ENCODE measurements at regions not wholly inside any gene's neighbourhood (a gene's known extent, or its start where the extent isn't known, plus 50 kb on each side); places are given as distances from the start of the nearest gene placed in this dataset.

GRCh38 chr5:162837155-162837554 is 600.2 kb upstream of the CCNG1 start:
- Histone ChIP-seq H3K4ac (ENCODE audit: low read depth in 1 of 2, low read length in 2 of 2) (no peak overlapping the region), H3K9me3 (ENCODE audit: control insufficient read depth, low read length) (peaks cover 7% of the 10 kb centered on the region), H2BK15ac (ENCODE audit: low read depth, poor library complexity, severe bottlenecking) (no peak overlapping the region), H4K8ac (ENCODE audit: low read length) (no peak overlapping the region), H3K27me3 (ENCODE audit: control insufficient read depth in 1 of 2, insufficient read depth in 1 of 2, low read length in 2 of 2) (no peaks in the 10 kb centered on the region), H3K4me2 (ENCODE audit: low read length, poor library complexity, severe bottlenecking) (no peak overlapping the region), H3K23ac (ENCODE audit: low read length in 2 of 2) (no peak overlapping the region), H2AFZ (ENCODE audit: low read depth, low read length) (no peak overlapping the region), H2BK5ac (ENCODE audit: low read depth, low read length, poor library complexity, severe bottlenecking) (no peak overlapping the region), H3K4me1 (ENCODE audit: control insufficient read depth, insufficient read depth, low read depth, low read length) (no peaks in the 10 kb centered on the region), H3K14ac (ENCODE audit: low read length in 2 of 2) (no peak overlapping the region), H3K36me3 (ENCODE audit: control insufficient read depth in 1 of 2, insufficient read depth in 2 of 2, low read depth in 1 of 2, low read length in 2 of 2) (no peaks in the 10 kb centered on the region), H3K79me1 (replicated peaks; ENCODE audit: low read length, poor library complexity, severe bottlenecking) (no peaks in the 10 kb centered on the region), H2BK120ac (ENCODE audit: low read depth, low read length) (no peak overlapping the region), H2BK12ac (ENCODE audit: low read length in 2 of 2) (no peak overlapping the region), H3K9ac (ENCODE audit: low read length) (no peak overlapping the region), H4K91ac (ENCODE audit: low read length) (no peak overlapping the region), H3K4me3 (ENCODE audit: insufficient read depth in 1 of 2, low read depth in 1 of 2, low read length in 2 of 2) (no peak overlapping the region), H3K18ac (ENCODE audit: low read depth in 1 of 2, low read length in 2 of 2) (no peak overlapping the region), H2AK5ac (ENCODE audit: low read length, severe bottlenecking) (no peak overlapping the region), H3K27ac (ENCODE audit: low read length, poor library complexity, severe bottlenecking) (no peak overlapping the region)
- DNase-seq: no peak
- WGBS: 71% methylated on average over 1 of the region's 1 CpG

GRCh38 chr5:162842727-162843126 is 594.7 kb upstream of the CCNG1 start:
- no peak overlapping the region for H2BK120ac ChIP-seq (ENCODE audit: low read depth, low read length)
- no peaks in the 10 kb centered on the region for H3K79me1 ChIP-seq (replicated peaks; ENCODE audit: low read length, poor library complexity, severe bottlenecking)
- no peak for DNase-seq
- no peak overlapping the region for H3K9ac ChIP-seq (ENCODE audit: low read length)
- WGBS: 87% methylated on average over 2 of the region's 2 CpGs
- H3K4me3 ChIP-seq (ENCODE audit: insufficient read depth in 1 of 2, low read depth in 1 of 2, low read length in 2 of 2): no peak overlapping the region
- no peak overlapping the region for H3K4me2 ChIP-seq (ENCODE audit: low read length, poor library complexity, severe bottlenecking)
- H3K23ac ChIP-seq (ENCODE audit: low read length in 2 of 2): no peak overlapping the region
- no peak overlapping the region for H3K14ac ChIP-seq (ENCODE audit: low read length in 2 of 2)
- H2BK15ac ChIP-seq (ENCODE audit: low read depth, poor library complexity, severe bottlenecking): no peak overlapping the region
- no peaks in the 10 kb centered on the region for H3K27me3 ChIP-seq (ENCODE audit: control insufficient read depth in 1 of 2, insufficient read depth in 1 of 2, low read length in 2 of 2)
- H2AK5ac ChIP-seq (ENCODE audit: low read length, severe bottlenecking): no peak overlapping the region
- H2AFZ ChIP-seq (ENCODE audit: low read depth, low read length): no peak overlapping the region
- H4K8ac ChIP-seq (ENCODE audit: low read length): no peak overlapping the region
- no peak overlapping the region for H3K27ac ChIP-seq (ENCODE audit: low read length, poor library complexity, severe bottlenecking)
- H4K91ac ChIP-seq (ENCODE audit: low read length): no peak overlapping the region
- H3K4ac ChIP-seq (ENCODE audit: low read depth in 1 of 2, low read length in 2 of 2): no peak overlapping the region
- H2BK12ac ChIP-seq (ENCODE audit: low read length in 2 of 2): no peak overlapping the region
- no peak overlapping the region for H3K18ac ChIP-seq (ENCODE audit: low read depth in 1 of 2, low read length in 2 of 2)
- H3K4me1 ChIP-seq (ENCODE audit: control insufficient read depth, insufficient read depth, low read depth, low read length): no peaks in the 10 kb centered on the region
- no peaks in the 10 kb centered on the region for H3K36me3 ChIP-seq (ENCODE audit: control insufficient read depth in 1 of 2, insufficient read depth in 2 of 2, low read depth in 1 of 2, low read length in 2 of 2)
- H2BK5ac ChIP-seq (ENCODE audit: low read depth, low read length, poor library complexity, severe bottlenecking): no peak overlapping the region
- peaks cover 24% of the 10 kb centered on the region for H3K9me3 ChIP-seq (ENCODE audit: control insufficient read depth, low read length)

GRCh38 chr5:162852134-162852533 is 585.3 kb upstream of the CCNG1 start:
- Histone ChIP-seq H4K91ac (ENCODE audit: low read length) (no peak overlapping the region), H3K4me2 (ENCODE audit: low read length, poor library complexity, severe bottlenecking) (no peak overlapping the region), H2AK5ac (ENCODE audit: low read length, severe bottlenecking) (no peak overlapping the region), H3K79me1 (replicated peaks; ENCODE audit: low read length, poor library complexity, severe bottlenecking) (no peaks in the 10 kb centered on the region), H3K9me3 (ENCODE audit: control insufficient read depth, low read length) (peaks cover 16% of the 10 kb centered on the region), H2BK120ac (ENCODE audit: low read depth, low read length) (no peak overlapping the region), H3K4ac (ENCODE audit: low read depth in 1 of 2, low read length in 2 of 2) (no peak overlapping the region), H3K27me3 (ENCODE audit: control insufficient read depth in 1 of 2, insufficient read depth in 1 of 2, low read length in 2 of 2) (no peaks in the 10 kb centered on the region), H3K23ac (ENCODE audit: low read length in 2 of 2) (no peak overlapping the region), H3K27ac (ENCODE audit: low read length, poor library complexity, severe bottlenecking) (no peak overlapping the region), H2AFZ (ENCODE audit: low read depth, low read length) (no peak overlapping the region), H4K8ac (ENCODE audit: low read length) (no peak overlapping the region), H3K4me1 (ENCODE audit: control insufficient read depth, insufficient read depth, low read depth, low read length) (no peaks in the 10 kb centered on the region), H3K4me3 (ENCODE audit: insufficient read depth in 1 of 2, low read depth in 1 of 2, low read length in 2 of 2) (no peak overlapping the region), H3K36me3 (ENCODE audit: control insufficient read depth in 1 of 2, insufficient read depth in 2 of 2, low read depth in 1 of 2, low read length in 2 of 2) (no peaks in the 10 kb centered on the region), H3K9ac (ENCODE audit: low read length) (no peak overlapping the region), H2BK15ac (ENCODE audit: low read depth, poor library complexity, severe bottlenecking) (no peak overlapping the region), H3K14ac (ENCODE audit: low read length in 2 of 2) (no peak overlapping the region), H2BK5ac (ENCODE audit: low read depth, low read length, poor library complexity, severe bottlenecking) (no peak overlapping the region), H3K18ac (ENCODE audit: low read depth in 1 of 2, low read length in 2 of 2) (no peak overlapping the region), H2BK12ac (ENCODE audit: low read length in 2 of 2) (no peak overlapping the region)
- DNase-seq: no peak
- 90% methylated on average over 1 of the region's 2 CpGs for WGBS

GRCh38 chr5:162858770-162859169 is 578.6 kb upstream of the CCNG1 start:
- DNase-seq: no peak
- H3K9me3 ChIP-seq (ENCODE audit: control insufficient read depth, low read length): peaks cover 59% of the 10 kb centered on the region
- H3K4me1 ChIP-seq (ENCODE audit: control insufficient read depth, insufficient read depth, low read depth, low read length): no peaks in the 10 kb centered on the region
- no peak overlapping the region for H2BK12ac ChIP-seq (ENCODE audit: low read length in 2 of 2)
- H2BK120ac ChIP-seq (ENCODE audit: low read depth, low read length): no peak overlapping the region
- H2AK5ac ChIP-seq (ENCODE audit: low read length, severe bottlenecking): no peak overlapping the region
- H2BK15ac ChIP-seq (ENCODE audit: low read depth, poor library complexity, severe bottlenecking): no peak overlapping the region
- no peak overlapping the region for H3K23ac ChIP-seq (ENCODE audit: low read length in 2 of 2)
- H2BK5ac ChIP-seq (ENCODE audit: low read depth, low read length, poor library complexity, severe bottlenecking): peak overlapping the region; percentile 31
- WGBS: 80% methylated on average over 1 of the region's 4 CpGs
- H3K18ac ChIP-seq (ENCODE audit: low read depth in 1 of 2, low read length in 2 of 2): no peak overlapping the region
- H3K27me3 ChIP-seq (ENCODE audit: control insufficient read depth in 1 of 2, insufficient read depth in 1 of 2, low read length in 2 of 2): no peaks in the 10 kb centered on the region
- H3K4me3 ChIP-seq (ENCODE audit: insufficient read depth in 1 of 2, low read depth in 1 of 2, low read length in 2 of 2): no peak overlapping the region
- H2AFZ ChIP-seq (ENCODE audit: low read depth, low read length): no peak overlapping the region
- H3K27ac ChIP-seq (ENCODE audit: low read length, poor library complexity, severe bottlenecking): no peak overlapping the region
- no peaks in the 10 kb centered on the region for H3K36me3 ChIP-seq (ENCODE audit: control insufficient read depth in 1 of 2, insufficient read depth in 2 of 2, low read depth in 1 of 2, low read length in 2 of 2)
- H4K8ac ChIP-seq (ENCODE audit: low read length): no peak overlapping the region
- no peak overlapping the region for H3K14ac ChIP-seq (ENCODE audit: low read length in 2 of 2)
- H3K9ac ChIP-seq (ENCODE audit: low read length): no peak overlapping the region
- H3K4ac ChIP-seq (ENCODE audit: low read depth in 1 of 2, low read length in 2 of 2): no peak overlapping the region
- H3K79me1 ChIP-seq (replicated peaks; ENCODE audit: low read length, poor library complexity, severe bottlenecking): no peaks in the 10 kb centered on the region
- H4K91ac ChIP-seq (ENCODE audit: low read length): no peak overlapping the region
- H3K4me2 ChIP-seq (ENCODE audit: low read length, poor library complexity, severe bottlenecking): no peak overlapping the region
